Hepatocyte (in vitro differentiated cells): ENCODE measurements at regions not wholly inside any gene's neighbourhood (a gene's known extent, or its start where the extent isn't known, plus 50 kb on each side); places are given as distances from the start of the nearest gene placed in this dataset.
"Not testable (repeated sequence)": the region's sequence is repeated elsewhere in the genome, so short reads cannot be mapped to it uniquely, and the experiment has no call there.

Experiments used
- DNase-seq: peaks from one replicate; pipeline ENCODE4 v3.0.0-alpha.2; 2016; ENCODE audit warnings: low spot score
- H2AFZ ChIP-seq: fragments of 200-600 bp; sonication (generic); 2 replicates; pipeline ENCODE4 v1.6.0; 2016; ENCODE audit warnings: antibody characterized with exemption, mild to moderate bottlenecking
- H3K27ac ChIP-seq: fragments of 200-600 bp; sonication (generic); 2 replicates; pipeline ENCODE4 v1.5.1; 2016; ENCODE audit warnings: mild to moderate bottlenecking
- H3K27me3 ChIP-seq: fragments of 200-600 bp; sonication (generic); 2 replicates; pipeline ENCODE4 v1.6.1; 2016
- H3K36me3 ChIP-seq: fragments of 200-600 bp; sonication (generic); replicated peaks from 2 replicates; pipeline ENCODE4 v1.5.1; 2016; ENCODE audit warnings: low read depth; ENCODE audit not compliant: insufficient read depth
- H3K4me1 ChIP-seq: fragments of 200-600 bp; sonication (generic); 2 replicates; pipeline ENCODE4 v1.5.1; 2016; ENCODE audit warnings: mild to moderate bottlenecking, moderate library complexity; ENCODE audit not compliant: insufficient read depth
- H3K4me2 ChIP-seq: fragments of 200-600 bp; sonication (generic); 2 replicates; pipeline ENCODE4 v1.6.0; 2016
- H3K4me3 ChIP-seq: fragments of 200-600 bp; sonication (generic); 2 replicates; pipeline ENCODE4 v1.5.1; 2016; ENCODE audit warnings: mild to moderate bottlenecking
- H3K79me2 ChIP-seq: fragments of 200-600 bp; sonication (generic); 2 replicates; pipeline ENCODE4 v1.6.0; 2017; ENCODE audit warnings: mild to moderate bottlenecking
- H3K9me2 ChIP-seq: fragments of 200-600 bp; sonication (generic); replicated peaks from 2 replicates; pipeline ENCODE4 v1.6.0; 2017; ENCODE audit warnings: mild to moderate bottlenecking; ENCODE audit not compliant: insufficient read depth
- H3K9me3 ChIP-seq: fragments of 200-600 bp; sonication (generic); 2 replicates; pipeline ENCODE4 v1.5.1; 2016; ENCODE audit warnings: low read depth, mild to moderate bottlenecking
- H4K20me1 ChIP-seq: fragments of 200-600 bp; sonication (generic); 2 replicates; pipeline ENCODE4 v1.6.0; 2016; ENCODE audit warnings: mild to moderate bottlenecking; ENCODE audit not compliant: insufficient read depth, poor library complexity, severe bottlenecking
- CTCF ChIP-seq: fragments of 200-600 bp; sonication (generic); IDR thresholded peaks from 2 replicates; pipeline ENCODE4 v1.5.1; 2016; ENCODE audit warnings: antibody characterized with exemption, mild to moderate bottlenecking; ENCODE audit not compliant: poor library complexity
- EZH2 ChIP-seq: fragments of 200-600 bp; sonication (generic); IDR thresholded peaks from 2 replicates; pipeline ENCODE4 v1.6.1; 2016; ENCODE audit warnings: antibody characterized with exemption, mild to moderate bottlenecking, borderline replicate concordance
- EZH2phosphoT487 ChIP-seq: fragments of 200-600 bp; sonication (generic); IDR thresholded peaks from one replicate; pipeline ENCODE4 v1.6.1; 2018; ENCODE audit warnings: antibody characterized with exemption, mild to moderate bottlenecking, low read depth, moderate library complexity; ENCODE audit not compliant: unreplicated experiment, severe bottlenecking
- WGBS: methylation state at CpG from one replicate; pipeline ENCODE4 v1.1.6; 2016; ENCODE audit warnings: low lambda C conversion rate; ENCODE audit errors: missing lambda C conversion rate; 5-methylcytosine and 5-hydroxymethylcytosine counted together

- no peak for DNase-seq
- no peak overlapping the region for H2AFZ ChIP-seq
These were observed 157.7 kb downstream of the SLC24A2 start for GRCh38 chr9:19631181-19631580.

GRCh38 chr9:19630760-19631159 lies 158.1 kb downstream of the SLC24A2 start:
- H3K27ac ChIP-seq = no peak overlapping the region
- 73% methylated on average over 4 of the region's 4 CpGs for WGBS

More at GRCh38 chr9:19631181-19631580, 157.7 kb downstream of the SLC24A2 start:
- 75% methylated on average over 3 of the region's 3 CpGs for WGBS
- TF ChIP-seq EZH2 (no peak), EZH2phosphoT487 (no peak), CTCF (no peak)
- no peaks in the 10 kb centered on the region for H3K9me3 ChIP-seq
- H3K4me2 ChIP-seq = no peak overlapping the region
- H4K20me1 ChIP-seq = no peaks in the 10 kb centered on the region
- no peak overlapping the region for H3K4me3 ChIP-seq
- no peaks in the 10 kb centered on the region for H3K9me2 ChIP-seq
- H3K79me2 ChIP-seq = no peaks in the 10 kb centered on the region
- no peaks in the 10 kb centered on the region for H3K4me1 ChIP-seq
- no peaks in the 10 kb centered on the region for H3K36me3 ChIP-seq
- H3K27ac ChIP-seq = no peak overlapping the region
- no peaks in the 10 kb centered on the region for H3K27me3 ChIP-seq

GRCh38 chr9:19629488-19629887 lies 159.3 kb downstream of the SLC24A2 start:
- Histone ChIP-seq H3K4me1 (no peaks in the 10 kb centered on the region), H3K4me3 (no peak overlapping the region), H3K4me2 (no peak overlapping the region), H3K9me2 (no peaks in the 10 kb centered on the region), H3K79me2 (no peaks in the 10 kb centered on the region), H3K9me3 (no peaks in the 10 kb centered on the region), H3K27me3 (no peaks in the 10 kb centered on the region), H3K27ac (no peak overlapping the region), H3K36me3 (no peaks in the 10 kb centered on the region), H2AFZ (no peak overlapping the region), H4K20me1 (no peaks in the 10 kb centered on the region)
- no peak for TF ChIP-seq EZH2
- no peak for DNase-seq
- WGBS = 68% methylated on average over 3 of the region's 3 CpGs

More at GRCh38 chr9:19630760-19631159, 158.1 kb downstream of the SLC24A2 start:
- no peaks in the 10 kb centered on the region for H4K20me1 ChIP-seq
- H2AFZ ChIP-seq = no peak overlapping the region
- H3K27me3 ChIP-seq = no peaks in the 10 kb centered on the region
- H3K4me1 ChIP-seq = no peaks in the 10 kb centered on the region
- H3K9me3 ChIP-seq = no peaks in the 10 kb centered on the region
- H3K4me3 ChIP-seq = no peak overlapping the region
- no peak for DNase-seq
- no peaks in the 10 kb centered on the region for H3K9me2 ChIP-seq
- H3K36me3 ChIP-seq = no peaks in the 10 kb centered on the region
- TF ChIP-seq EZH2 = no peak
- no peak for TF ChIP-seq EZH2phosphoT487
- no peak for TF ChIP-seq CTCF
- H3K4me2 ChIP-seq = no peak overlapping the region
- no peaks in the 10 kb centered on the region for H3K79me2 ChIP-seq

- not testable (repeated sequence) for H3K9me2 ChIP-seq, H3K27me3 ChIP-seq, H3K27ac ChIP-seq, H2AFZ ChIP-seq, H4K20me1 ChIP-seq, H3K79me2 ChIP-seq, H3K4me1 ChIP-seq, H3K4me2 ChIP-seq, H3K9me3 ChIP-seq, DNase-seq, H3K36me3 ChIP-seq, H3K4me3 ChIP-seq
- 95% methylated on average over 1 of the region's 1 CpG for WGBS
These were observed 163.4 kb downstream of the SLC24A2 start for GRCh38 chr9:19625426-19625825.
